ENCODE measurements at regions not wholly inside any gene's neighbourhood (a gene's known extent, or its start where the extent isn't known, plus 50 kb on each side); places are given as distances from the start of the nearest gene placed in this dataset.

- H3K27me3 ChIP-seq, result peaks cover 11% of the 10 kb centered on the region
- 83% methylated on average over 2 of the region's 2 CpGs for WGBS
- no peak for DNase-seq (ENCODE audit: low spot score in 2 of 2)
- no peaks in the 10 kb centered on the region for H3K9me3 ChIP-seq
- H3K27ac ChIP-seq, result no peak overlapping the region
- H3K4me3 ChIP-seq, result no peak overlapping the region
- H3K4me1 ChIP-seq, result no peaks in the 10 kb centered on the region
- no peak for TF ChIP-seq POLR2A (IDR thresholded peaks at IDR 0.05)
- no peak for TF ChIP-seq CTCF (IDR thresholded peaks at IDR 0.05)
- TF ChIP-seq POLR2AphosphoS5 (IDR thresholded peaks at IDR 0.05), result no peak
- no peak for TF ChIP-seq EP300 (IDR thresholded peaks at IDR 0.05)
- H3K36me3 ChIP-seq, result no peaks in the 10 kb centered on the region
Measured at GRCh38 chr20:43376831-43377230, 80.9 kb upstream of the SRSF6 start.

DNA sequence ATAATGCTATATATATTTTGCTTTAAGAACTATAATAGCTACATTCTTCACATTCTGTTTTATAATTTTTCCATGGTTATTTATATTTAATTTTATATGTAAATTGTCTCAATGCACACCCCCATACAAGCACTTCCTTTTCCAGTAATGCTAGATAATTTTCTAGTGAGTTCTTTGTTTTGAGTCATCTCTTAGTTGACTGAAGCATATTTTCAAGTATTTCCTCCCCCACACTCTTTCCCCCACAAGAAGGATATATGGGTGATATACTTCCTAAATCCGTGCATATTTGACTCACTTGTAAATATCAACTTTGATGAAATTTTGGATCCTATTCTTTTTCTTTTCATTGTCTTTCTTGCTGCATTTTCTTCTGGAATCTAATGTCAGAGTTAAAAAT is 82.1 kb upstream of the SRSF6 start:
- no peak for TF ChIP-seq POLR2AphosphoS5 (IDR thresholded peaks at IDR 0.05)
- no peak for TF ChIP-seq EP300 (IDR thresholded peaks at IDR 0.05)
- no peak for TF ChIP-seq CTCF (IDR thresholded peaks at IDR 0.05)
- no peak for TF ChIP-seq POLR2A (IDR thresholded peaks at IDR 0.05)
- H3K27me3 ChIP-seq, result peaks cover 11% of the 10 kb centered on the region
- 54% methylated on average over 1 of the region's 1 CpG for WGBS
- no peaks in the 10 kb centered on the region for H3K9me3 ChIP-seq
- no peak overlapping the region for H3K4me3 ChIP-seq
- DNase-seq (ENCODE audit: low spot score in 2 of 2), result no peak
- no peaks in the 10 kb centered on the region for H3K4me1 ChIP-seq
- no peak overlapping the region for H3K27ac ChIP-seq
- H3K36me3 ChIP-seq, result no peaks in the 10 kb centered on the region

DNA sequence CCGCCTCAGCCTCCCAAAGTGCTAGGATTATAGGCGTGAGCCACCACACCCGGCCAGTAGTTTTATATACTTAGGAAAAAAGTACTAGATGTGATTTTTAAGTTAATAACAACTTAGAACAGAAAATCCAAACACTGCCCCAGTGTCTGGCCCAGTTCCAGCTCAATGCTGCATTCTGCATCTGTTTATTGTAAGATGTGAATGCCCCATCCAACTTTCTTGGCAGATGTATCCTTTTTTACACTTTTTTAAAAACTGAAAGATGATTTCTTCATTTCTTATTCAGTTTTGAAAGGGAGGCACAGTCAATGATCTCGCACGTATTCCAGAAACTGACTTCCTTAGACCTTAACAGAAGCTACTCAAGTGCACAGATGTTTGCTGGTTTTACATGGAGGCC is 85.6 kb upstream of the SRSF6 start:
- H3K4me1 ChIP-seq, result no peaks in the 10 kb centered on the region
- no peak overlapping the region for H3K4me3 ChIP-seq
- 54% methylated on average over 5 of the region's 5 CpGs for WGBS
- no peaks in the 10 kb centered on the region for H3K36me3 ChIP-seq
- no peak for DNase-seq (ENCODE audit: low spot score in 2 of 2)
- no peak overlapping the region for H3K27ac ChIP-seq
- no peaks in the 10 kb centered on the region for H3K9me3 ChIP-seq
- TF ChIP-seq EP300 (IDR thresholded peaks at IDR 0.05) (no peak), POLR2A (IDR thresholded peaks at IDR 0.05) (no peak), POLR2AphosphoS5 (IDR thresholded peaks at IDR 0.05) (no peak), CTCF (IDR thresholded peaks at IDR 0.05) (no peak)
- H3K27me3 ChIP-seq, result peaks cover 9% of the 10 kb centered on the region

GRCh38 chr20:43365691-43366090 is 92.0 kb upstream of the SRSF6 start:
- no peak for DNase-seq (ENCODE audit: low spot score in 2 of 2)
- H3K27ac ChIP-seq, result no peak overlapping the region
- H3K36me3 ChIP-seq, result no peaks in the 10 kb centered on the region
- H3K4me3 ChIP-seq, result no peak overlapping the region
- no peak for TF ChIP-seq EP300 (IDR thresholded peaks at IDR 0.05)
- H3K27me3 ChIP-seq, result peaks cover 19% of the 10 kb centered on the region
- no peaks in the 10 kb centered on the region for H3K9me3 ChIP-seq
- 12% methylated on average over 7 of the region's 10 CpGs for WGBS
- H3K4me1 ChIP-seq, result no peaks in the 10 kb centered on the region

DNA sequence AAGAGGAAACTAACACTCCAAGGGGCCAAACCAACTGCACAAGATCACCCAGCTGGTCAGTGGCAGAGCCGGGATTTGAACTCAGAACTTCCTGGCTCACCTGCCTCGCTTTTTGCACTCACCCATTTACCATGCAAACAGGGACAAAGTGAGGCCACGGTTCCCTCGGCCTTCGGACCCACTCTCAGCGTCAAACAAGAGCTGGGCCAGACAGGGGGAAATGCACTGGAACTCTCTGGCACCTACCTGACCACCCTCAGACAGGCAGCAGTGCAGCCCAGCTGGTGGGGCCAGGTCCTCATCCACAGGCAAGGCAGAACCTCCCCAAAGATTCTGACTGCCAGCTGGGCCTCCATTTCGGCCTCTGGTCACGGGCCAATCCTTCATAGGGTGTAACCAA is 93.7 kb upstream of the SRSF6 start:
- Histone ChIP-seq H3K4me1 (no peaks in the 10 kb centered on the region), H3K4me3 (no peak overlapping the region)
- no peak for TF ChIP-seq POLR2A (IDR thresholded peaks at IDR 0.05)
- no peak for TF ChIP-seq POLR2AphosphoS5 (IDR thresholded peaks at IDR 0.05)

DNA sequence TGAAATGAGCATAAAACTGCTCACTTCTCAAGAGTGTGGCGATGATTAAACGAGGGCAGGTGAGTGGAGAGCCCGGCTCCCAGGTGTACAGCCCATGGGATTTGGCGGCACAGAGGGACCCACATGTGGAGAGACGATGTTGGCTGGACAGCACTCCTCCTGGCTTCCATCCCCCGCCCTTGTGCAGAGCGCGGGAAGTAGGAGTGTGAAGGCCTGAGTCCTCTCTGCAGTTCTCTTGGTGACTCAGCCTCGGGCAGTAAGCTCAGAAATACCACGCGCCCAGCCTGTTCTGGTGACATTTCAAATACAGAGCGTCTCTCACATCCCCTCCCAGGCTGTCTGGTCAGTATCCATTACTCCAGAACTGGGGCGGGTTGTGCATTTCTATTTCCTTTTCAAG is 94.2 kb upstream of the SRSF6 start:
- 86% methylated on average over 13 of the region's 13 CpGs for WGBS
- no peaks in the 10 kb centered on the region for H3K9me3 ChIP-seq
- no peak for DNase-seq (ENCODE audit: low spot score in 2 of 2)

More for the DNA sequence above, 93.7 kb upstream of the SRSF6 start:
- H3K27ac ChIP-seq, result no peak overlapping the region
- no peaks in the 10 kb centered on the region for H3K9me3 ChIP-seq
- DNase-seq (ENCODE audit: low spot score in 2 of 2), result no peak
- H3K36me3 ChIP-seq, result no peaks in the 10 kb centered on the region
- 86% methylated on average over 8 of the region's 8 CpGs for WGBS
- peaks cover 19% of the 10 kb centered on the region for H3K27me3 ChIP-seq

More for the DNA sequence above, 94.2 kb upstream of the SRSF6 start:
- TF ChIP-seq POLR2AphosphoS5 (IDR thresholded peaks at IDR 0.05) (no peak), POLR2A (IDR thresholded peaks at IDR 0.05) (no peak), CTCF (IDR thresholded peaks at IDR 0.05) (no peak), EP300 (IDR thresholded peaks at IDR 0.05) (no peak)
- Histone ChIP-seq H3K36me3 (no peaks in the 10 kb centered on the region), H3K4me3 (no peak overlapping the region), H3K4me1 (no peaks in the 10 kb centered on the region), H3K27me3 (peaks cover 19% of the 10 kb centered on the region), H3K27ac (no peak overlapping the region)
